ENCODE measurements at regions not wholly inside any gene's neighbourhood (a gene's known extent, or its start where the extent isn't known, plus 50 kb on each side); places are given as distances from the start of the nearest gene placed in this dataset.

DNA sequence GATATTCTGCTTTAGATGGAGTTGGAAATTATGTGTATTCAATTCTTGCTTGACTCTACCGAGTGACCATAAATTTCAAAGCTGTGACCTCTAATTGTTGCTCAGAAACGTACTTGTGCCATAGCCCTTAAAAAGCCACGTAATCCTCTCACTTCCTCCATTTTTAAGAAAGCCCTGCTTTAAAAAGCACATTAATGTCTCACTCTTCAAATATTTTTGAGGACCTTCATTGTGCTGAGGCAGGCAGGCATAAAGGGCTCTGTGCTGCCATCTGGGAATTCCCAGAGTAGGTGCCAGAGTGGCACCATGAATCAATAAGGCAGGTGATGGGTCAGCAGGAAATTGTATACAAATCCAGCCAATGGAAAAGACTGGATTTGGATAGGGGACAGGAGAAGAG, 97.7 kb upstream of the FAM204A start:
- ATAC-seq (no peak), DNase-seq (no peak)
- Histone ChIP-seq H3K4me3 (ENCODE audit: low read length) (no peak overlapping the region), H3K9me3 (ENCODE audit: control insufficient read depth, insufficient read depth, low read length) (no peaks in the 10 kb centered on the region), H3K27ac (ENCODE audit: low read length) (no peak overlapping the region), H3K27me3 (ENCODE audit: control insufficient read depth, insufficient read depth, low read length) (peaks cover 6% of the 10 kb centered on the region), H3K4me1 (ENCODE audit: control insufficient read depth, insufficient read depth, low read length) (no peaks in the 10 kb centered on the region), H3K36me3 (ENCODE audit: control insufficient read depth, insufficient read depth, low read length) (no peaks in the 10 kb centered on the region)
- Mint-ChIP-seq H3K4me3 (no peak overlapping the region), H3K4me1 (no peaks in the 10 kb centered on the region), H3K27ac (no peak overlapping the region), H3K9me3 (no peaks in the 10 kb centered on the region), H3K27me3 (ENCODE audit: low read depth in 2 of 2) (peaks cover 25 to 67% of the 10 kb centered on the region in 2 donors), H3K36me3 (no peaks in the 10 kb centered on the region)
- intact Hi-C loops (cut with micrococcal nuclease): no loop called here
- 67% methylated on average over 3 of the region's 3 CpGs for WGBS (ENCODE audit: insufficient coverage)
- TF ChIP-seq, protein P1, sequence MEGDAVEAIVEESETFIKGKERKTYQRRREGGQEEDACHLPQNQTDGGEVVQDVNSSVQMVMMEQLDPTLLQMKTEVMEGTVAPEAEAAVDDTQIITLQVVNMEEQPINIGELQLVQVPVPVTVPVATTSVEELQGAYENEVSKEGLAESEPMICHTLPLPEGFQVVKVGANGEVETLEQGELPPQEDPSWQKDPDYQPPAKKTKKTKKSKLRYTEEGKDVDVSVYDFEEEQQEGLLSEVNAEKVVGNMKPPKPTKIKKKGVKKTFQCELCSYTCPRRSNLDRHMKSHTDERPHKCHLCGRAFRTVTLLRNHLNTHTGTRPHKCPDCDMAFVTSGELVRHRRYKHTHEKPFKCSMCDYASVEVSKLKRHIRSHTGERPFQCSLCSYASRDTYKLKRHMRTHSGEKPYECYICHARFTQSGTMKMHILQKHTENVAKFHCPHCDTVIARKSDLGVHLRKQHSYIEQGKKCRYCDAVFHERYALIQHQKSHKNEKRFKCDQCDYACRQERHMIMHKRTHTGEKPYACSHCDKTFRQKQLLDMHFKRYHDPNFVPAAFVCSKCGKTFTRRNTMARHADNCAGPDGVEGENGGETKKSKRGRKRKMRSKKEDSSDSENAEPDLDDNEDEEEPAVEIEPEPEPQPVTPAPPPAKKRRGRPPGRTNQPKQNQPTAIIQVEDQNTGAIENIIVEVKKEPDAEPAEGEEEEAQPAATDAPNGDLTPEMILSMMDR (IDR thresholded peaks at IDR 0.05): no peak

DNA sequence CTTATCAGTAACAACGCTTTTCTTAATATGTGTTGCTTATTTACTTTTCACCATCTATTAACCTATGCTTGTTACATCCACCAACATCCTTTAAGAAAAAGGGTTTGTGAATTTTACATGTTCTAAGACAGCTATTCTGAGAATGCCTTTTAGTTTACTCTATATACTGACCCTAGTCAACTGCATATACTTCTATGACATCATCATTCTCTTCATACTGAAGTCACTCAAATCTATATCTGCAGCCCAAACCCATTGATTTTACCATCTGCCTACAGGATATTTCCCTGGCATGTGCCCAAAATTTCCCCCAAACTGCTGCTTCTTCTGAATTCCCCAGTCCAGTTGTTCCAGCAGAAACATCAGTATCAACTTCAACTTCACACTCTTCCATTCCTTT, 94.6 kb upstream of the FAM204A start:
- no CpG with 5 or more reads among the region's 1 CpG for WGBS (ENCODE audit: insufficient coverage)
- Histone ChIP-seq H3K27me3 (ENCODE audit: control insufficient read depth, insufficient read depth, low read length) (peaks cover 9% of the 10 kb centered on the region), H3K4me1 (ENCODE audit: control insufficient read depth, insufficient read depth, low read length) (no peaks in the 10 kb centered on the region), H3K4me3 (ENCODE audit: low read length) (no peak overlapping the region), H3K9me3 (ENCODE audit: control insufficient read depth, insufficient read depth, low read length) (no peaks in the 10 kb centered on the region), H3K36me3 (ENCODE audit: control insufficient read depth, insufficient read depth, low read length) (no peaks in the 10 kb centered on the region), H3K27ac (ENCODE audit: low read length) (no peak overlapping the region)
- Mint-ChIP-seq H3K4me1 (no peaks in the 10 kb centered on the region), H3K27me3 (ENCODE audit: low read depth in 2 of 2) (peaks cover 27 to 56% of the 10 kb centered on the region in 2 donors), H3K27ac (no peak overlapping the region), H3K9me3 (no peaks in the 10 kb centered on the region), H3K36me3 (no peaks in the 10 kb centered on the region), H3K4me3 (no peak overlapping the region)
- TF ChIP-seq, protein P1 (IDR thresholded peaks at IDR 0.05): no peak
- DNase-seq (no peak), ATAC-seq (no peak)
- intact Hi-C loops (cut with micrococcal nuclease): no loop called here

DNA sequence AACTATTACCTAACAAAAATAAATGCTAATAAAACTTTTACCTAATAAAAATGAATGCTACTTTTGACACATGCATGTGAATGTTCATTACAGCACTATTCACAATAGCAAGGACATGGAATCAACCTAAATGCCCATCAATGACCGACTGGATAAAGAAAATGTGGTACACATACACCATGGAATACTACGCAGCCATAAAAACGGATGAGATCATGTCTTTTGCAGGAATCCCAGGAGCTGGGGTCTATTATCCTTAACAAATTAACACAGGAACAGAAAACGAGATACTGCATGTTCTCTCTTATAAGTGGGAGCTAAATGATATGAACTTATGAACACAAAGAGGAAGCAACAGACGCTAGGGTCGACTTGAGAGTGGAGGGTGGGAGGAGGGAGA, 88.1 kb upstream of the FAM204A start:
- intact Hi-C loops (cut with micrococcal nuclease): no loop called here
- H3K36me3 Mint-ChIP-seq: no peaks in the 10 kb centered on the region
- no peak overlapping the region for H3K4me3 ChIP-seq (ENCODE audit: low read length)
- no peak overlapping the region for H3K4me3 Mint-ChIP-seq
- no peak overlapping the region for H3K27ac ChIP-seq (ENCODE audit: low read length)
- no peaks in the 10 kb centered on the region for H3K9me3 ChIP-seq (ENCODE audit: control insufficient read depth, insufficient read depth, low read length)
- 81% methylated on average over 3 of the region's 6 CpGs for WGBS (ENCODE audit: insufficient coverage)
- no peaks in the 10 kb centered on the region for H3K36me3 ChIP-seq (ENCODE audit: control insufficient read depth, insufficient read depth, low read length)
- H3K27me3 ChIP-seq (ENCODE audit: control insufficient read depth, insufficient read depth, low read length): peaks cover 4% of the 10 kb centered on the region
- TF ChIP-seq, protein P1 (IDR thresholded peaks at IDR 0.05): no peak
- peaks cover 8 to 30% of the 10 kb centered on the region in 2 donors for H3K27me3 Mint-ChIP-seq (ENCODE audit: low read depth in 2 of 2)
- no peak overlapping the region for H3K27ac Mint-ChIP-seq
- no peak for ATAC-seq
- no peaks in the 10 kb centered on the region for H3K4me1 ChIP-seq (ENCODE audit: control insufficient read depth, insufficient read depth, low read length)
- H3K4me1 Mint-ChIP-seq: no peaks in the 10 kb centered on the region
- H3K9me3 Mint-ChIP-seq: no peaks in the 10 kb centered on the region
- DNase-seq: no peak

DNA sequence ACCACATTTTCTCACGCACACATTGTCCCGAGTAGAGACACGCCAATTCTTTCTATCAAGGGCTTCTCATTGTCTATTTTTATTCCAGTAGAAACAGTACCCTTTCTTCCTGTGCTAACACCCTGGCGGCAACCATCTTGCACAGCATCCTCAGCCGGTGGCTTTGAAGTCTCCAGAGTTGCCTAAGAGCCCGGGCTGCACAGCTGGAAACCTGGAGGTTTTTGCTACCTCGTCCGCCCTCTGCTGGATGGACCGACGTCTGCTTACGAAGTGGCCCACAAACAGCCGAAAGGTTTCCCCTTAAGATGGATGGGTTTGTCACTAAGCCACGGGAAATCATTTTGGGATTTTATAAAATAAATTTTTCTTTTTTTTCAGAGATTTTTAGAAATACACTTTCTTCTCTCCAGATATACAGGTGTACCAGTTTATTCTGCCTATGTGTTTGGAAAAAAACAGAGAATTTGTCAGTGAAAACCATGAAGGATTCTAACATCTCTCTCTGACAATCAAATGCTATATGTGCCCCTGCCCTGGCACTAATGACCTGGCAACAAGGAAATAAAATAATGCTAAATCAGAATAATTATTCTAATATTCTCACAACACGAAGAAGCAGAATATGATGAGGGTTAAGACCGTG, 81.8 kb upstream of the FAM204A start:
- peak in 1 of 2 donors; percentile 73 for DNase-seq
- H3K27me3 Mint-ChIP-seq (ENCODE audit: low read depth in 2 of 2): peaks cover 10 to 50% of the 10 kb centered on the region in 2 donors
- H3K4me1 Mint-ChIP-seq: no peaks in the 10 kb centered on the region
- no peaks in the 10 kb centered on the region for H3K36me3 ChIP-seq (ENCODE audit: control insufficient read depth, insufficient read depth, low read length)
- H3K4me3 Mint-ChIP-seq: no peak overlapping the region
- ATAC-seq: peak in 1 of 3 donors; percentile 66
- no peaks in the 10 kb centered on the region for H3K36me3 Mint-ChIP-seq
- no peaks in the 10 kb centered on the region for H3K4me1 ChIP-seq (ENCODE audit: control insufficient read depth, insufficient read depth, low read length)
- H3K4me3 ChIP-seq (ENCODE audit: low read length): no peak overlapping the region
- H3K27ac Mint-ChIP-seq: no peak overlapping the region
- no peaks in the 10 kb centered on the region for H3K9me3 ChIP-seq (ENCODE audit: control insufficient read depth, insufficient read depth, low read length)
- intact Hi-C loops (cut with micrococcal nuclease): no loop called here
- H3K27ac ChIP-seq (ENCODE audit: low read length): no peak overlapping the region
- TF ChIP-seq, protein P1 (IDR thresholded peaks at IDR 0.05): peak; percentile 29
- peaks cover 2% of the 10 kb centered on the region for H3K27me3 ChIP-seq (ENCODE audit: control insufficient read depth, insufficient read depth, low read length)
- WGBS (ENCODE audit: insufficient coverage): 15% methylated on average over 13 of the region's 15 CpGs
- H3K9me3 Mint-ChIP-seq: no peaks in the 10 kb centered on the region

All from natural killer cell (primary cell).